ENCODE measurements at regions not wholly inside any gene's neighbourhood (a gene's known extent, or its start where the extent isn't known, plus 50 kb on each side); places are given as distances from the start of the nearest gene placed in this dataset.

- H3K27me3 ChIP-seq = no peaks in the 10 kb centered on the region
- no peak overlapping the region for H3K27ac ChIP-seq
- H3K9me3 ChIP-seq = no peaks in the 10 kb centered on the region
- H3K4me3 ChIP-seq = no peak overlapping the region
- DNase-seq = no peak
- TF ChIP-seq CTCF (IDR thresholded peaks at IDR 0.05) = no peak
- H3K36me3 ChIP-seq = no peaks in the 10 kb centered on the region
- no peaks in the 10 kb centered on the region for H3K4me1 ChIP-seq
- intact Hi-C loops (cut with DNase I; ENCODE audit: low total_unique reads) = loop anchor here (10.0 kb wide), 1 partner anchor 61 kb away; no protein-coding TSS in a partner anchor
These were observed 517.2 kb downstream of the CAAP1 start for GRCh38 chr9:26375448-26375847.

GRCh38 chr9:26373616-26374015 is 519.0 kb downstream of the CAAP1 start:
- no peaks in the 10 kb centered on the region for H3K36me3 ChIP-seq
- no peak for DNase-seq
- H3K9me3 ChIP-seq = no peaks in the 10 kb centered on the region
- H3K4me3 ChIP-seq = no peak overlapping the region
- intact Hi-C loops (cut with DNase I; ENCODE audit: low total_unique reads) = loop anchor here (10.0 kb wide), 1 partner anchor 59 kb away; no protein-coding TSS in a partner anchor
- no peak for TF ChIP-seq CTCF (IDR thresholded peaks at IDR 0.05)
- no peaks in the 10 kb centered on the region for H3K4me1 ChIP-seq
- no peak overlapping the region for H3K27ac ChIP-seq
- no peaks in the 10 kb centered on the region for H3K27me3 ChIP-seq

GRCh38 chr9:26371236-26371635 is 521.4 kb downstream of the CAAP1 start:
- no peaks in the 10 kb centered on the region for H3K4me1 ChIP-seq
- no peaks in the 10 kb centered on the region for H3K27me3 ChIP-seq
- H3K36me3 ChIP-seq = no peaks in the 10 kb centered on the region
- no peak for DNase-seq
- TF ChIP-seq CTCF (IDR thresholded peaks at IDR 0.05) = no peak
- no peak overlapping the region for H3K27ac ChIP-seq
- no peak overlapping the region for H3K4me3 ChIP-seq
- intact Hi-C loops (cut with DNase I; ENCODE audit: low total_unique reads) = loop anchor here (10.0 kb wide), 1 partner anchor 56 kb away; no protein-coding TSS in a partner anchor
- no peaks in the 10 kb centered on the region for H3K9me3 ChIP-seq

- no peak overlapping the region for H3K4me3 ChIP-seq
- no peak overlapping the region for H3K27ac ChIP-seq
- H3K4me1 ChIP-seq = no peaks in the 10 kb centered on the region
- no peaks in the 10 kb centered on the region for H3K36me3 ChIP-seq
- no peak for TF ChIP-seq CTCF (IDR thresholded peaks at IDR 0.05)
- intact Hi-C loops (cut with DNase I; ENCODE audit: low total_unique reads) = no loop called here
- no peak for DNase-seq
- no peaks in the 10 kb centered on the region for H3K27me3 ChIP-seq
- no peaks in the 10 kb centered on the region for H3K9me3 ChIP-seq
These were observed 523.5 kb downstream of the CAAP1 start for GRCh38 chr9:26369093-26369492.

- Histone ChIP-seq H3K27me3 (no peaks in the 10 kb centered on the region), H3K4me1 (no peaks in the 10 kb centered on the region), H3K27ac (no peak overlapping the region), H3K36me3 (no peaks in the 10 kb centered on the region), H3K9me3 (no peaks in the 10 kb centered on the region), H3K4me3 (no peak overlapping the region)
- intact Hi-C loops (cut with DNase I; ENCODE audit: low total_unique reads) = no loop called here
- no peak for TF ChIP-seq CTCF (IDR thresholded peaks at IDR 0.05)
- no peak for DNase-seq
These were observed 524.4 kb downstream of the CAAP1 start for GRCh38 chr9:26368241-26368640.

- DNase-seq = no peak
- TF ChIP-seq CTCF (IDR thresholded peaks at IDR 0.05) = no peak
- no peak overlapping the region for H3K4me3 ChIP-seq
- H3K27ac ChIP-seq = no peak overlapping the region
- intact Hi-C loops (cut with DNase I; ENCODE audit: low total_unique reads) = no loop called here
- H3K4me1 ChIP-seq = peaks cover 0 to 17% (median 0%) of the 10 kb centered on the region in 4 donors
- no peaks in the 10 kb centered on the region for H3K36me3 ChIP-seq
- no peaks in the 10 kb centered on the region for H3K9me3 ChIP-seq
- no peaks in the 10 kb centered on the region for H3K27me3 ChIP-seq
These were observed 531.6 kb downstream of the CAAP1 start for GRCh38 chr9:26361010-26361409.
